Fibroblast of lung (primary cell): ENCODE measurements at regions not wholly inside any gene's neighbourhood (a gene's known extent, or its start where the extent isn't known, plus 50 kb on each side); places are given as distances from the start of the nearest gene placed in this dataset.

Experiments used
- CTCF ChIP-seq, 2 donors: IDR thresholded peaks in 1 of 2; conservative IDR thresholded peaks in 1 of 2; 1 replicate in 1 of 2; 2 replicates in 1 of 2; pipeline ENCODE4 v1.5.1; 2011 to 2012; ENCODE audit warnings: low read length in 2 of 2, control low read depth in 1 of 2, inconsistent platforms in 1 of 2, low read depth in 1 of 2, mild to moderate bottlenecking in 1 of 2
- EZH2 ChIP-seq: IDR thresholded peaks from 2 replicates; pipeline ENCODE4 v1.5.1; 2012; ENCODE audit warnings: low read length, control low read depth, mild to moderate bottlenecking; ENCODE audit errors: missing control alignments

DNA sequence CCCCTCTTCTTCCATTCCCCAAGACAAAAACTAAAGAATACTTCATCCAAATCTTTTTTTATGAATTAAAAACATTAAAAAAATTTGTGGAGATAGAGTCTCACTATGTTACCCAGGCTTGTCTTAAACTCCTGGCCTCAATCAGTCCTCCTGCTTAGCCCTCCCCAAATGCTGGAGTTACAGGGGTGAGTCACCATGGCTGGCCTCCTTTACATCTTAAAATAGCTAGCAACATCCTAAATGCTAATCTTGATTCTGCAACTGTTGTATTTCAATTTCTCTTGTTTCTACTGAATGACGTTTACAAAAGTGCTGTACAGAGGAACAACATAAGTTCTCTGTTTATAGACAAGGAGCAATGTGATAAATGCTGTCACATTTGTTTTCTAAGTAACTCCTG is 483.5 kb downstream of the ADGRL2 start:
- no peak for TF ChIP-seq CTCF (conservative IDR thresholded peaks at IDR 0.05 in 1 of 2, IDR thresholded peaks at IDR 0.05 in 1 of 2; ENCODE audit: low read depth in 1 of 2, low read length in 2 of 2)
- no peak for TF ChIP-seq EZH2
